HG03045 (cell line): ENCODE measurements at regions not wholly inside any gene's neighbourhood (a gene's known extent, or its start where the extent isn't known, plus 50 kb on each side); places are given as distances from the start of the nearest gene placed in this dataset.
"Not testable (repeated sequence)": the region's sequence is repeated elsewhere in the genome, so short reads cannot be mapped to it uniquely, and the experiment has no call there.

Experiments
- ATAC-seq: cut with Tn5 transposase; IDR thresholded peaks from one replicate; pipeline ENCODE4 v1.9.1; 2021; ENCODE audit warnings: mild to moderate bottlenecking, moderate library complexity; ENCODE audit not compliant: unreplicated experiment

DNA sequence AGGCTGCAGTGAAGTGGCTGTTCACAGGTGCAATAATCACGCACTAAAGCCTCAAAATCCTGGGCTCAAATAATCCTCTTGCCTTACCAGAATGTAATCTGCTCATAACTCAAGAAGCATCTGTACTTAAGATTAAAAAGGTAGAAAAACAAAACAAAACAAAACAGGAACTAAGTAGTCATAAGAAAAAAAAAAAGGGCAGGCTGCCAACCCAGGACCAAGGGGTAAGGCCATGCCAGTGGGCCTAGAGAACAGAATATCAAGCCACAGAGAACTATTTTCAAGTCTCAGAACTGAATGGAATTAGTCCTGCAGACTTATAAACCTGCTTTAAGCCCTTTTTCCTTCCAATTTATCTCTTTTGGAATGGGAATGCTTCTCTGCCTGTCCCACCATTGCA lies 64.8 kb upstream of the TBC1D3K start:
- no peak for ATAC-seq

DNA sequence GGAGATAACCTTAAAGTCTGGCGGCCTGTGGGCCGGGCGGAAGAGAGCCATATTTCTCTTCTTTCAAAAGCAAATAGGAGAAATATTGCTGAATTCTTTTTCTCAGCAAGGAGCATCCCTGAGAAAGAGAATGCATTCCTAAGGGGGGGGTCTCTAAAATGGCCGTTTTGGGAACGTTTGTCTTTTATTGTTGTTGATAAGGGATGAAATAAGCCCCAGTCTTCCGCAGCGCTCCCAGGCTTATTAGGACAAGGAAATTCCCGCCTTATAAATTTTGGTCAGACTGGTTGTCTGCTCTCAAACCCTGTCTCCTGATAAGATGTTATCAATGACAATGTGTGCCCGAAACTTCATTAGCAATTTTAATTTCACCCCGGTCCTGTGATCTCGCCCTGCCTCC lies 65.8 kb upstream of the TBC1D3K start:
- ATAC-seq = not testable (repeated sequence)

GRCh38 chr17:37856245-37856644 lies 68.0 kb upstream of the TBC1D3K start:
- ATAC-seq = no peak

GRCh38 chr17:37849617-37849972 lies 74.6 kb upstream of the TBC1D3K start:
- no peak for ATAC-seq

DNA sequence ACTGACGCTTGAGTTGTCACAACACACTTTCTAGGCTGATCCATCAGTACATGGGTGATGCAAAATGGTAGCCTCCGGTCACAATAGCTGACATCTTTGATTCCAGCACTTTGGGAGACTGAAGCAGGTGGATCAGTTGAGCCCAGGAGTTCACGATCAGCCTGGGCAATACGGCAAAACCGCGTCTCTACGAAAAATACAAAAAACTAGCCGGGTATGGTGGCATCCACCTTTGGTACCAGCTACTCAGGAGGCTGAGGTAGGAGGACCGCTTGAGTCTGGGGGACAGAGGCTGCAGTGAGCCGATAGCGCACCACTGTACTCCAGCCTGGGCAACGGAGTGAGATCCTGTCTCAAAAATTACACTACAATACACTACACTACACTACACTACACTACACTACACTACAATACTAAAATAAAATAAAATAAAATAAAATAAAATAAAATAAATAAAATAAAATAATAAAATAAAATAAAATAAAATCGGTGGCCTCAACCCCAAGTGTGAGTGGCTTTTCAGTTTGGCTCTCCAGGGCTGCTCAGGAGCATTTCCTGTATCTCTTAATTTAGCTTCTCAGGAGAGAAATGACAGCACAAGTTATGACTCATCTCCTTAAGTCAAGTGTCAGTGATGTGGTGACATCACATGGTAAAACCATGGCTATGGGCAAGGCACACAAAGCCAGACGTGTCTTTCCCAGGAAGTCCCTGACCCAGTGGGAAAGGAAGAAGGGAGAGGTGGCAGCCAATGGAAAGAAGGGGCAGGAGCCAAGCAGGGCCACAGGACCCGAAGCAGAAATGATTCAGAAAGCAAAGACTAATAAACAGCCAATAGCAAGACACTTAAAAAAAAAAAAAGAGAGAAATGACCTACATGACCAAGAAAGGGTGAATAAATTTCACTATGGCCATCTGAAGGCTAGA lies 75.3 kb upstream of the TBC1D3K start:
- ATAC-seq = no peak

GRCh38 chr17:37847811-37848331 lies 76.3 kb upstream of the TBC1D3K start:
- ATAC-seq = no peak

- no peak for ATAC-seq
These were observed 77.1 kb upstream of the TBC1D3K start for GRCh38 chr17:37847102-37847501.

- no peak for ATAC-seq
These were observed 79.3 kb upstream of the TBC1D3K start for GRCh38 chr17:37844977-37845293.

- ATAC-seq = peak; percentile 61
These were observed 79.8 kb upstream of the TBC1D3K start for GRCh38 chr17:37844158-37844976.

DNA sequence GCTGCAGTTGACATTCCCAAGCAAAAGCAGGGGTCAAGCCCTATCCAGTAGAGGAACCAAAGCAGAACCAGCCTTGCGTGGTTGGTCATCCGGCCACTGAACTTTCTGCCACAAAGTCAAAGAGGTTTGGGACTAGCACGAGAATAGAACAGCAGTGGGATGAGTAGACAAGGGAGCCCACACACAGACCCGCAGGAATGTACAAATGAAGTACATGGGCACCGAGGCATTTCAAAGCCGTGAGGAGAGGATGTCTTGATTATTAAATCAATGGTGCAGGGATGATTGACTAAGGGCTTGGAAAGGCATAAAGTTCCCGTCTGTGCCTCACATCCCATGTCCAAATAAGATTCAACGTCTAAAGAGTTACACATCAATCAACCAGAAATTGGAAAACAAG lies 81.8 kb upstream of the TBC1D3K start:
- ATAC-seq = no peak

DNA sequence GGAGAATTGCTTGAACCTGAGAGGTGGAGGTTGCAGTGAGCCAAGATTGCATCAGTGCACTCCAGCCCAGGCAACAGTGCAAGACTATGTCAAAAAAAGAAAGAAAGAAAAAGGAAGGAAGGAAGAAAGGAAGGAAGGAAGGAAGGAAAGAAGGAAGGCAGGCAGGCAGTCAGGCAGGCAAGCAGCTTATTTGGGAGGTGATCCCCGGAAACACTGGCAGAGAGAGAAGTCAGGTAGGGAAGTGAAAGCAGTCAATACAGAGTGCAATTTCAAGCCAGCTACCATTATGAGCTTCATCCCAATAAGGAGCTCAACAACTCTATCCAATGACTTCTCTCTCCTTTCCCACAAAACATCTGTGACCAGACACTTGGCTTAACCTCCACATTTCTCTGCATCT lies 83.0 kb upstream of the TBC1D3K start:
- no peak for ATAC-seq

DNA sequence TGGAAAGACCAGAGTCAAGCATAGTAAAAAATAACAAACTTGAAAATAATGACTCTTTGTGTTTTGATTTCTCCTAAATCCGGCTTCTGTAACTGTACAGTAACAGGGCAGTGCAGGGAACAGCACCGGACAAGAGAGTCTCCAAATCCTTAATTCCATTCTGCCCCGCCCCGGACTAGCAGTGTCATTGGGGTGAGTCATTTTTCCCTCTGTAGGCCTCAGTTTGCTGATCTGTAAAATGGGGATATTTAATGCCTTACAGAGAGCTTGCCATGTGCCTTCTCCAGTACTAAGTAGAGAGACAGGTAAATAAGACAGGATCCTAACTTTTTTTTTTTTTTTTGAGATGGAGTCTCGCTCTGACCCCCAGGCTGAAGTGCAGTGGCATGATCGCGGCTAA lies 83.6 kb upstream of the TBC1D3K start:
- no peak for ATAC-seq

DNA sequence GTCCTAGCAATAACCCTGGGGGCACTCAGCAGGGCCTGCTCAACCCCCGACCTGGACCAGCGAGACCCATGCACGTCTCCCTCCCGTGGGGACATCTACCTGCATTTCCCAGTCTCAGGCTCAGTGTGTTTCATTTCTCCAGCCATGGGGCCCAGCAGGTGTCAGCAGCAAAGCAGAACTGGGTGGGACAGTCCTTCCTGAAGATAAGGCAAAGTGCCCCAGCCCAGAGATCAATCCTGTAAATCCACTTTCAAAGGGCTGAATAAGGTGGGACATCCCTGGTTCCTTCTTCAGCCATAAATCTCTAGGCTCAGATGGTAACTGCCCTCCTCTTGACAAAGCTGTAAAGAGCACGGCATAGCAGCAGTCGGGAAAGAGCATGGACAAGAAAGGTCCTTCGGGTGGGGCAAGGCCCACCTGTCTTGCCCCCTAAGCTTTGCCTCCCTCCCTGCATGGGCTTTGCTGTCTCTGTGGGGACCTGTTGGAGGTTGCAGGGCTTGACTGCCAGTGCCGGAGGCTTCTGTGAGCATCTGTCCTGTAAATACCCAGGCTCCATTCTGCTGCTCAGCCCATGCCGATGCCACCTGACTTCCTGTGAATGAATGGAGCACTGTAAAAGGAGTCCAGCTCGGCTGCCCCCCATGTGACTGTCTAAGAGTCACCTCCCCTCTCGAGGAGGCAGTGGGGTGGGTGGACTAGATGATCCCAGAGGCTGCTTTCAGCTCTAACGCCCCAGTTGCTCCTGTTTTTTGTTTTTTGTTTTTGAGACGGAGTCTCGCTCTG lies 84.8 kb upstream of the TBC1D3K start:
- no peak for ATAC-seq

- ATAC-seq = no peak
These were observed 85.9 kb upstream of the TBC1D3K start for GRCh38 chr17:37838276-37838675.

GRCh38 chr17:37836593-37836992 lies 87.6 kb upstream of the TBC1D3K start:
- ATAC-seq = no peak

GRCh38 chr17:37834168-37834567 lies 89.3 kb upstream of the HNF1B start:
- ATAC-seq = no peak

DNA sequence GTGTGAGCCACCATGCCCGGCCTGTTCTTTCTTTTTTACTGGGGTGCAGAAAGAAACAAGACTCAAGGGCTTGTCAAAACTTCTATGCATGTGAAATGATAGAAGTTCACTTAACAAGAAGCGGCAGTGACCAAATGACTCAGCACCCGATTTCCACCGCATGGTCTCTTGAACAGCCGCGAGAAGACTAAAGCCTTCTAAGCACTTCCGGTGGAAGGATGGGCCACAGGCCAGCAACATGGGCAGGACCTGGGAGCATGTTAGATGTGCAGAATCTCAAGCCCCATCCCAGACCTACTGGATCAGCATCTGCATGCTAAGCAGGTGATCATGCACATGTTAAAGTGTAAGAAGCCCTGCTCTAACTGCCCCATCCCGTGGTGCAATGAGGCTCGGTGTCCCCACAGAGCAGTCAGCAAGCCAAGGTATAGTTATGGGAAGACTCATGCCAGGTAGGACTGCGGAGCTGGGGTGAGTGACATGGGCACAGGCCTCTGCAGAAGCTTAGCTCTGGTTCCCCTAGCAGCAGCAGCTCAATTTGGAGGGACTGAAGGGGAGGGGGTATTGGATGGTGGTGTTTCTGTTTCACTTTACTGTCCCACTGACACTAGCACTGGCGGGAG lies 88.5 kb upstream of the HNF1B start:
- ATAC-seq = no peak

DNA sequence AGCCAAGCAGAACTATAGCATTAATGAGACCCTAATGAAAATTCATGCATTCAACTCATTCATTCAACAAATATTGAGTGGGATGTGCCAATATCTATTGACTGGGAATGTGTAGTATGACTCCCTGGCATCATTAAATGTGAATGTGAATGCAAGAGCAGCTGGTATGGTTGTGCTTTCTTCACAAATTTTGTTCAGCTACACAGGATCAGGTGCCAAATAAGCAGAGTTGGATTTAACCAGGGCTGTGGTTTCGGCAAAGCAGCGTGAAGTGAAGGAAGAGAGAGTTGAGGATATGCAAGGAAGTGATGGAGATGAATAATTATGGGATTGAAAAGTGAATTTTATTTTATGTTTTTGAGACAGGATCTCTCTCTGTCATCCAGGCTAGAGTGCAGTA lies 87.1 kb upstream of the HNF1B start:
- ATAC-seq = no peak

GRCh38 chr17:37831492-37831891 lies 86.6 kb upstream of the HNF1B start:
- ATAC-seq = no peak

DNA sequence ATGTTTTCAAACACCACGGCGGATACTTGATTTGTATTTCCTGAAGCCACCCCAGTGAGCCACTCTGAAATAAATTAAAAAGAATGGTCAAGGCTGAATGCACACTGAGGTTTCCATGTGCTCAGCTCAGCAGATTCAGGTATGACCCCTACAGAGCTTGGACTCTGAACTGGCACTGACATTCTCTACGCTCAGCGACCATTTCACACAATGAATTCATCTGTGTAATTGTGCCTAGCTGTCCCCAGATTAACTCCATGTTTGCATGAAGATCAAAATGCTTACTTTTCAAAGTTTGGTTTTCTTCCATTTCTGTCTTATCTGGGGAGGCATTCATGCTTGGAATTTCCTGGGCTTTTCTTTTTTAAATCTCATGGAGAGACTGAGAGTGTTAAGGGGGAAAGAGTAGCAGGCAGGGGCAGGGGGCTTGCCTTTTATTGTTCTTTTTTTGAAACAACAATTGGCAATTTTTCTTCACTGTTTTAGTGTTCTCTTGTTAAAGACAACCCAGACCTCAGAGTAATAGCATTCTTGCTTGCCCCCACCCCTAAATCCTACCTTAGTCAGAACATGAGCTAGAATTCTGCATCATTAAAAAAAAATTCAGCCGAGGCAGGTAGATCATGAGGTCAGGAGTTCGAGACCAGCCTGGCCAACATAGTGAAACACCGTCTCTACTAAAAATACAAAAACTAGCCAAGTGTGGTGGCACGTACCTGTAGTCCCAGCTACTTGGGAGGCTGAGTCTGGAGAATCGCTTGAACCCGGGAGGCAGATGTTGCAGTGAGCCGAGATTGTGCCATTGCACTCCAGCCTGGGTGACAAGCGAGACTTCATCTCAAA lies 85.5 kb upstream of the HNF1B start:
- no peak for ATAC-seq
